ENCODE measurements at regions not wholly inside any gene's neighbourhood (a gene's known extent, or its start where the extent isn't known, plus 50 kb on each side); places are given as distances from the start of the nearest gene placed in this dataset.

DNA sequence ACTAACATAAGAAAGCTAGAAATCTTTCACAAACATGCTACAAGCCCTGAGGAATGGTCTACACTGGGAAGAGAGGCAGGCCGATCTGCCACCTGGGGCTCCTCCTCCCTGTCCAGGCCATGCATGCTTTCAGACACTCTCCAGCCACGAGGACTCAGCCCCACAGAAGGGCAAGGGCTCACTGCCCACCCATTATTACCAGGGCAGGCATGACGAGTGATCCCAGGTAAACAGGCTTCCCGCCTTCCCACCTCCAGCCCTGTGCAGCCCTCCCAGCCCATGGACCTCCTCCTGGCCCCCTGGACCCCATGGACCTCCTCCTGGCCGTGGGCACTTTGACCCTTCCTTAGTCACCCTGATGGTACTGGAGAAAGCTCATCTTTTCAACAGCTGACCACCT lies 75.8 kb upstream of the TEX51 start (continued):
- TF ChIP-seq, protein P1, sequence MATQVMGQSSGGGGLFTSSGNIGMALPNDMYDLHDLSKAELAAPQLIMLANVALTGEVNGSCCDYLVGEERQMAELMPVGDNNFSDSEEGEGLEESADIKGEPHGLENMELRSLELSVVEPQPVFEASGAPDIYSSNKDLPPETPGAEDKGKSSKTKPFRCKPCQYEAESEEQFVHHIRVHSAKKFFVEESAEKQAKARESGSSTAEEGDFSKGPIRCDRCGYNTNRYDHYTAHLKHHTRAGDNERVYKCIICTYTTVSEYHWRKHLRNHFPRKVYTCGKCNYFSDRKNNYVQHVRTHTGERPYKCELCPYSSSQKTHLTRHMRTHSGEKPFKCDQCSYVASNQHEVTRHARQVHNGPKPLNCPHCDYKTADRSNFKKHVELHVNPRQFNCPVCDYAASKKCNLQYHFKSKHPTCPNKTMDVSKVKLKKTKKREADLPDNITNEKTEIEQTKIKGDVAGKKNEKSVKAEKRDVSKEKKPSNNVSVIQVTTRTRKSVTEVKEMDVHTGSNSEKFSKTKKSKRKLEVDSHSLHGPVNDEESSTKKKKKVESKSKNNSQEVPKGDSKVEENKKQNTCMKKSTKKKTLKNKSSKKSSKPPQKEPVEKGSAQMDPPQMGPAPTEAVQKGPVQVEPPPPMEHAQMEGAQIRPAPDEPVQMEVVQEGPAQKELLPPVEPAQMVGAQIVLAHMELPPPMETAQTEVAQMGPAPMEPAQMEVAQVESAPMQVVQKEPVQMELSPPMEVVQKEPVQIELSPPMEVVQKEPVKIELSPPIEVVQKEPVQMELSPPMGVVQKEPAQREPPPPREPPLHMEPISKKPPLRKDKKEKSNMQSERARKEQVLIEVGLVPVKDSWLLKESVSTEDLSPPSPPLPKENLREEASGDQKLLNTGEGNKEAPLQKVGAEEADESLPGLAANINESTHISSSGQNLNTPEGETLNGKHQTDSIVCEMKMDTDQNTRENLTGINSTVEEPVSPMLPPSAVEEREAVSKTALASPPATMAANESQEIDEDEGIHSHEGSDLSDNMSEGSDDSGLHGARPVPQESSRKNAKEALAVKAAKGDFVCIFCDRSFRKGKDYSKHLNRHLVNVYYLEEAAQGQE (IDR thresholded peaks at IDR 0.05; ENCODE audit: unreplicated experiment), result no peak
- TF ChIP-seq, protein P2, sequence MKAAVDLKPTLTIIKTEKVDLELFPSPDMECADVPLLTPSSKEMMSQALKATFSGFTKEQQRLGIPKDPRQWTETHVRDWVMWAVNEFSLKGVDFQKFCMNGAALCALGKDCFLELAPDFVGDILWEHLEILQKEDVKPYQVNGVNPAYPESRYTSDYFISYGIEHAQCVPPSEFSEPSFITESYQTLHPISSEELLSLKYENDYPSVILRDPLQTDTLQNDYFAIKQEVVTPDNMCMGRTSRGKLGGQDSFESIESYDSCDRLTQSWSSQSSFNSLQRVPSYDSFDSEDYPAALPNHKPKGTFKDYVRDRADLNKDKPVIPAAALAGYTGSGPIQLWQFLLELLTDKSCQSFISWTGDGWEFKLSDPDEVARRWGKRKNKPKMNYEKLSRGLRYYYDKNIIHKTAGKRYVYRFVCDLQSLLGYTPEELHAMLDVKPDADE (IDR thresholded peaks at IDR 0.05), result no peak
- TF ChIP-seq EZH2phosphoT487 (IDR thresholded peaks at IDR 0.05; ENCODE audit: unreplicated experiment), result no peak
- TF ChIP-seq CREB1 (CRISPR knock-in tag; IDR thresholded peaks at IDR 0.05; ENCODE audit: low read depth), result no peak

DNA sequence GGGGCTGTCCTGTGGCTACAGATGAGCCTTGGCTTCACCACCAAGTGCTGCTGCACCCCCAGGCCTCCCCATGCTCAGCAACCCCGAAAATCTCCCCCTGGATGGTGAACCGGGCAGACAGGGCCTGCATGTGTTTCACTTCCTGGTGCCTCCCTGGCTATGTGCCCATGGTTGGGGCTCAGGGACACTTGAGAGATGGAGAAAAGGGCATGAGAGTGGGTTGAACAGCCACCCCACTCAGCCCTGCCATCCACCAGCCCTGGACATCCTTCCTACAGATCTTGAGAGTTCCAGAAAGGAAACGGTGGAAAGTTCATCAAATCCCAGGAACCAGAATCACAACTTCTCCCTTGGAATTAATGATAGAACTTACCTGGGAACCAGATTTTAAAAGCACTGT lies 74.7 kb upstream of the TEX51 start:
- H3K4me3 ChIP-seq, result no peak overlapping the region
- no peak overlapping the region for H3K4me3 Mint-ChIP-seq
- ATAC-seq (no peak), DNase-seq (ENCODE audit: low spot score) (no peak)
- peaks cover 9% of the 10 kb centered on the region; the same call in 1 of the 2 replicates for H3K9me2 ChIP-seq (ENCODE audit: insufficient read depth)
- H3K27me3 ChIP-seq (ENCODE audit: insufficient read depth), result no peaks in the 10 kb centered on the region
- H3F3A ChIP-seq (replicated peaks; ENCODE audit: low read depth), result no peaks in the 10 kb centered on the region
- no peaks in the 10 kb centered on the region for H3K36me3 Mint-ChIP-seq (ENCODE audit: low read depth)
- no peaks in the 10 kb centered on the region for H3K79me2 ChIP-seq (replicated peaks; ENCODE audit: insufficient read depth)
- H3K4me1 ChIP-seq (ENCODE audit: insufficient read depth), result peaks cover 7% of the 10 kb centered on the region; the same call in 1 of the 2 replicates
- H3K36me3 ChIP-seq (ENCODE audit: insufficient read depth), result no peaks in the 10 kb centered on the region
- peaks cover 4% of the 10 kb centered on the region for H3K27me3 Mint-ChIP-seq (ENCODE audit: insufficient read depth, low read depth, poor library complexity)
- no peak overlapping the region for H3K27ac ChIP-seq (ENCODE audit: low read depth)
- no peaks in the 10 kb centered on the region for H4K20me1 ChIP-seq (replicated peaks; ENCODE audit: insufficient read depth)
- H3K4me2 ChIP-seq, result no peak overlapping the region
- no peak overlapping the region for H3K27ac Mint-ChIP-seq
- H3K9me3 Mint-ChIP-seq, result no peaks in the 10 kb centered on the region; the same call in 2 of the 3 replicates
- H3K4me1 Mint-ChIP-seq, result peaks cover 9% of the 10 kb centered on the region
- H2AFZ ChIP-seq, result no peak overlapping the region
- TF ChIP-seq JUNB (IDR thresholded peaks at IDR 0.05; ENCODE audit: unreplicated experiment) (no peak), CTCF (conservative IDR thresholded peaks at IDR 0.05; ENCODE audit: low read depth in 2 of 2) (no peak), ZNF462 (CRISPR knock-in tag; IDR thresholded peaks at IDR 0.05) (no peak), ZNF331 (CRISPR knock-in tag; IDR thresholded peaks at IDR 0.05; ENCODE audit: low read depth) (no peak), EZH2 (IDR thresholded peaks at IDR 0.05; ENCODE audit: low read depth, unreplicated experiment) (no peak), CREB1 (CRISPR knock-in tag; IDR thresholded peaks at IDR 0.05; ENCODE audit: low read depth) (no peak), POLR2AphosphoS5 (IDR thresholded peaks at IDR 0.05; ENCODE audit: low read depth) (no peak), NANOG (IDR thresholded peaks at IDR 0.05; ENCODE audit: borderline replicate concordance) (no peak), EZH2phosphoT487 (IDR thresholded peaks at IDR 0.05; ENCODE audit: unreplicated experiment) (no peak)
- TF ChIP-seq, protein P2 (IDR thresholded peaks at IDR 0.05), result no peak
